GM10266 (cell line): ENCODE measurements at regions not wholly inside any gene's neighbourhood (a gene's known extent, or its start where the extent isn't known, plus 50 kb on each side); places are given as distances from the start of the nearest gene placed in this dataset.

Experiments used
- DNase-seq: peaks from one replicate; pipeline ENCODE4 v3.0.0; 2012; ENCODE audit errors: extremely low spot score
- TF ChIP-seq, protein P1 (sequence below): IDR thresholded peaks from 2 replicates; pipeline ENCODE4 v1.5.1; 2012; ENCODE audit warnings: mild to moderate bottlenecking, low read depth; ENCODE audit not compliant: control insufficient read depth, insufficient read depth; ENCODE audit errors: missing control alignments

- TF ChIP-seq, protein P1, sequence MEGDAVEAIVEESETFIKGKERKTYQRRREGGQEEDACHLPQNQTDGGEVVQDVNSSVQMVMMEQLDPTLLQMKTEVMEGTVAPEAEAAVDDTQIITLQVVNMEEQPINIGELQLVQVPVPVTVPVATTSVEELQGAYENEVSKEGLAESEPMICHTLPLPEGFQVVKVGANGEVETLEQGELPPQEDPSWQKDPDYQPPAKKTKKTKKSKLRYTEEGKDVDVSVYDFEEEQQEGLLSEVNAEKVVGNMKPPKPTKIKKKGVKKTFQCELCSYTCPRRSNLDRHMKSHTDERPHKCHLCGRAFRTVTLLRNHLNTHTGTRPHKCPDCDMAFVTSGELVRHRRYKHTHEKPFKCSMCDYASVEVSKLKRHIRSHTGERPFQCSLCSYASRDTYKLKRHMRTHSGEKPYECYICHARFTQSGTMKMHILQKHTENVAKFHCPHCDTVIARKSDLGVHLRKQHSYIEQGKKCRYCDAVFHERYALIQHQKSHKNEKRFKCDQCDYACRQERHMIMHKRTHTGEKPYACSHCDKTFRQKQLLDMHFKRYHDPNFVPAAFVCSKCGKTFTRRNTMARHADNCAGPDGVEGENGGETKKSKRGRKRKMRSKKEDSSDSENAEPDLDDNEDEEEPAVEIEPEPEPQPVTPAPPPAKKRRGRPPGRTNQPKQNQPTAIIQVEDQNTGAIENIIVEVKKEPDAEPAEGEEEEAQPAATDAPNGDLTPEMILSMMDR: no peak
- DNase-seq: no peak
Measured at GRCh38 chr7:125512373-125512772, 582.7 kb upstream of the POT1 start.

- DNase-seq: no peak
- TF ChIP-seq, protein P1: no peak
Measured at GRCh38 chr7:125511310-125511709, 581.7 kb upstream of the POT1 start.

GRCh38 chr7:125506331-125506730, 576.7 kb upstream of the POT1 start:
- no peak for DNase-seq
- TF ChIP-seq, protein P1: no peak

DNA sequence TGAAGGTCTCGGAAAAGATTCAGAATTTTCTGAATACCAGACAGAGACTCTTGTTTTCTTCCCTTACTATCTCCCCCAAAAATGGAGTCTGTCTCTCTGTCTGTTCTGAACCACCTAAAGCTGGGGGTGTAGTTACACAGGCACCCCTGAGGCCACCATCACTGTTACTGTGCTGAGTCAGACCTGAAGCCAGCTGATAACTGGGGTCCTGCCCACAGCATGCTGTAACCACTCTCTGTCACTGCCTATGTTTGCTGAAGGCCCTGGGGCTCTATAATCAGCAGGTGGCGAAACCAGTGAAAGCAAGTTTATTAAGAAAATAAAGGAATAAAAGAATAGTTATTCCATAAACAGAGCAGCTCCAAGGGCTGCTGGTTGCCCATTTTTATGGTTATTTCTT, 575.2 kb upstream of the POT1 start:
- TF ChIP-seq, protein P1: no peak
- DNase-seq: no peak

DNA sequence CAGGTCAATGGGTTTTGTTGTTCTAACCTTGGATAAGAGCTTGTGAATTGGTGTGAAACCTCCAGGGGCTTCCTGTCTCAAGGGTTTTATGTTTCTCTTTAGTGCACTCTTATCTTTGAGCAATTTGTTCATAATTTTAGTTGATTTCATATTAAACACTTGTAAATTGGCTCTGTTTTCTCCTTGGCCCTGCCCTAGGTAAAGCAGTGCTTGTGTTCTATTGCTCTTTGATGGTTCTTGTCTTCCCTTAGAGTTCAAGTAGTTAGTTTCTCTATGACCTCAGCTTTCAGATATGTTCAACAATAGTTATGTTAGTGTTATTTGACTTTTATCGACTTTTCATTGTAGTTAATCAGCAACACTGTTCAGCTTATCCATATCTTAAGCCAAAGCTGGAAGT, 566.4 kb upstream of the POT1 start:
- TF ChIP-seq, protein P1: no peak
- no peak for DNase-seq

DNA sequence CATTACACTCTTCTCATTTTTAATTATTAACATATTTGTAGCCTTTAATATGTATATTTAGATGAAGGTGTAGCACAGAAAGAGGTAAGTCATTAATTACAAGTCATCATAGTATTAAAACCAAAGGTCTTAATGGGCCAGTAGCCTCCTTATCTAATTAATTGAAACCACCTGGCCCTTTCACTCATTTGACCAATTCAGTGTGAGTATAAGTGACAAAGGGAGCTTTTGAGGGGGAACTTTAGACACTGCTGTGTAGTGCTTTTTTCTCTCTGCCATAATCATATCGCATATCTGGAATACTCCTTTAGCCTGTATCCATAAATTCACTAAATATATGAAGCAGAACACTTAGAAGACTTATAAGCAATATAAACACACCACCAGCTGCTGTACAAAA, 562.9 kb upstream of the POT1 start:
- no peak for DNase-seq
- TF ChIP-seq, protein P1: no peak

DNA sequence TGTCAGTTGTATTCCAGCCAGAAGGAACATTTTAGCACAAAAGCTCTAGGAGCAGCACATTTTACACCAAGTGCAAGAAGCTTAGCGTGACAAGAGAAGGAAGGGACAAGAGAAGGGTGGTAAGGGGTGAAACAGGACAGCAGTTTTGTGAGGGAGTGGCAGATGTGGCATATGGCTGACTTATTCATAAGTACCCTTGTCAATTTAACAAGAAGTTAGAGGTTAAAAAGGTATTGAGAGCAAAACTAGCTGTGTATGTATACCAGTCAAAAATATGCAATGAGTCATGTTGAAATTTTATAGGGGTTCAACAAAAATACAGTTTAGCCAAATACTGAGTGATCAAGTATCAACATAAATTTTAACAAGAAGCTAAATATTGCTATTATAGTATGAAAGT, 561.5 kb upstream of the POT1 start:
- DNase-seq: no peak

More for the DNA sequence above, 561.5 kb upstream of the POT1 start:
- TF ChIP-seq, protein P1: no peak
